ENCODE measurements at regions not wholly inside any gene's neighbourhood (a gene's known extent, or its start where the extent isn't known, plus 50 kb on each side); places are given as distances from the start of the nearest gene placed in this dataset.

- Histone ChIP-seq H2BK15ac (ENCODE audit: low read length) (no peak overlapping the region), H3K79me1 (ENCODE audit: low read depth, low read length) (no peaks in the 10 kb centered on the region), H3K4me1 (ENCODE audit: control insufficient read depth in 2 of 2, insufficient read depth in 1 of 2, low read depth in 1 of 2, low read length in 2 of 2) (no peaks in the 10 kb centered on the region), H3K27ac (replicated peaks; ENCODE audit: low read length) (no peak overlapping the region), H3K9ac (ENCODE audit: low read depth, low read length, poor library complexity) (no peak overlapping the region), H3K23ac (ENCODE audit: low read depth, low read length, poor library complexity) (no peak overlapping the region), H2AFZ (ENCODE audit: low read length) (no peak overlapping the region), H3K4ac (ENCODE audit: low read length) (no peak overlapping the region), H3K36me3 (replicated peaks in 1 of 2; ENCODE audit: control insufficient read depth in 2 of 2, insufficient read depth in 2 of 2, low read length in 2 of 2) (no peaks in the 10 kb centered on the region), H2BK12ac (ENCODE audit: low read length) (no peak overlapping the region), H4K91ac (ENCODE audit: low read depth, low read length, poor library complexity) (no peak overlapping the region), H3K18ac (ENCODE audit: low read length) (no peak overlapping the region), H3K14ac (ENCODE audit: low read length) (no peak overlapping the region), H4K8ac (ENCODE audit: low read depth, low read length) (no peak overlapping the region), H2AK5ac (ENCODE audit: low read depth, low read length) (no peak overlapping the region), H2BK120ac (ENCODE audit: low read depth, low read length) (no peak overlapping the region), H3K4me2 (ENCODE audit: insufficient read depth, low read length, poor library complexity, severe bottlenecking) (no peak overlapping the region), H2BK5ac (ENCODE audit: low read length) (no peak overlapping the region), H3K4me3 (ENCODE audit: low read length in 2 of 2) (no peak overlapping the region), H3K9me3 (replicated peaks in 1 of 2; ENCODE audit: control insufficient read depth in 2 of 2, insufficient read depth in 1 of 2, low read depth in 1 of 2, low read length in 2 of 2) (no peaks in the 10 kb centered on the region), H3K27me3 (ENCODE audit: control insufficient read depth in 3 of 3, insufficient read depth in 3 of 3, low read depth in 1 of 3, low read length in 3 of 3) (no peaks in the 10 kb centered on the region)
- WGBS, 2 donors (ENCODE audit: extremely low coverage in 2 of 2, insufficient read length in 2 of 2, insufficient replicate concordance in 1 of 2), result no CpG with 5 or more reads among the region's 2 CpGs
- DNase-seq (ENCODE audit: low spot score), result no peak
Measured at GRCh38 chr11:101269390-101269789, 139.8 kb upstream of the PGR start.

DNA sequence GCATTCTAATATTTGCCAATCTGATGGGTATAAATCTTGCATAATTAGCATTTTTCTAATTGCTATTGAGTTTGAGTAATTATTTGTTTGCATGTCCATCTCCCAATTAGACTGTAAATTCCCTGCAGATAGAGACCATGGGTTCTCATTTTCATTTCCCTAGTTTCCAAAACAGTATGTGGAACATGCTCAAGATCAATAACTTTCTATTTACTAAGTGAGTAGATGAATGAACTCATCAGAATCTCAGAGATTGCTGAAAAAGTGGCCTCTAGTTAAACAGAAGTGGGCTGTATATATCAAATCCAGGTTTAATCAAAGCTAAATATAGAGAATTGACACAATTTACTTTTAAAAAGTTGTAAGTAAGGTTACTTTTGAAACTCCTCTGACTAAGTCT lies 138.0 kb upstream of the PGR start:
- H3K27me3 ChIP-seq (ENCODE audit: control insufficient read depth in 3 of 3, insufficient read depth in 3 of 3, low read depth in 1 of 3, low read length in 3 of 3), result no peaks in the 10 kb centered on the region
- H3K4me3 ChIP-seq (ENCODE audit: low read length in 2 of 2), result no peak overlapping the region
- no peak overlapping the region for H3K4ac ChIP-seq (ENCODE audit: low read length)
- H3K14ac ChIP-seq (ENCODE audit: low read length), result no peak overlapping the region
- no peak overlapping the region for H2BK5ac ChIP-seq (ENCODE audit: low read length)
- H3K36me3 ChIP-seq (replicated peaks in 1 of 2; ENCODE audit: control insufficient read depth in 2 of 2, insufficient read depth in 2 of 2, low read length in 2 of 2), result no peaks in the 10 kb centered on the region
- no peak overlapping the region for H2BK12ac ChIP-seq (ENCODE audit: low read length)
- no peak overlapping the region for H3K9ac ChIP-seq (ENCODE audit: low read depth, low read length, poor library complexity)
- no peak overlapping the region for H2AFZ ChIP-seq (ENCODE audit: low read length)
- no peak overlapping the region for H2AK5ac ChIP-seq (ENCODE audit: low read depth, low read length)
- no peak overlapping the region for H4K8ac ChIP-seq (ENCODE audit: low read depth, low read length)
- no peak overlapping the region for H2BK120ac ChIP-seq (ENCODE audit: low read depth, low read length)
- no peak overlapping the region for H3K18ac ChIP-seq (ENCODE audit: low read length)
- H3K9me3 ChIP-seq (replicated peaks in 1 of 2; ENCODE audit: control insufficient read depth in 2 of 2, insufficient read depth in 1 of 2, low read depth in 1 of 2, low read length in 2 of 2), result no peaks in the 10 kb centered on the region
- H2BK15ac ChIP-seq (ENCODE audit: low read length), result no peak overlapping the region
- H3K79me1 ChIP-seq (ENCODE audit: low read depth, low read length), result no peaks in the 10 kb centered on the region
- no peak overlapping the region for H3K27ac ChIP-seq (replicated peaks; ENCODE audit: low read length)
- no peak overlapping the region for H4K91ac ChIP-seq (ENCODE audit: low read depth, low read length, poor library complexity)
- DNase-seq (ENCODE audit: low spot score), result no peak
- H3K4me1 ChIP-seq (ENCODE audit: control insufficient read depth in 2 of 2, insufficient read depth in 1 of 2, low read depth in 1 of 2, low read length in 2 of 2), result no peaks in the 10 kb centered on the region
- no peak overlapping the region for H3K4me2 ChIP-seq (ENCODE audit: insufficient read depth, low read length, poor library complexity, severe bottlenecking)
- no peak overlapping the region for H3K23ac ChIP-seq (ENCODE audit: low read depth, low read length, poor library complexity)

DNA sequence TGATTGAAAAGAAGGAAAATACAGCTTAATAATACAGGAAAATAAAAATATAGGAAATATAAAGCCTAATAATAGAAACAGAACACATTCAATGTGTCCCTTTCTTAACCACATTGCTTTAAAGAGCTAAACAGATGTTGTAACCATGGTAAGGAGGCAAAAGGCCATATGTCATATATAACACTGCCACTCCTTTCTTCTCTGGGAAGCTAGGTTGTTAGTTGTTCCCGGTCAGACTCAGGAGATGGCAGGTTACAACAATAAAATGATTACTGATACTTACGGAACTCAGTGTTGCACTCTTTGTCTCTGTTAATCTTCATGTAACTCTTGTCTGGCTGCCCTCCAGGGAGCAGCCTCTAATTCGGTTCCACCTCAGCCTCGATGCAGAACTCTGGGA lies 134.7 kb upstream of the PGR start:
- H4K91ac ChIP-seq (ENCODE audit: low read depth, low read length, poor library complexity), result no peak overlapping the region
- no peak overlapping the region for H3K23ac ChIP-seq (ENCODE audit: low read depth, low read length, poor library complexity)
- no peak overlapping the region for H2BK5ac ChIP-seq (ENCODE audit: low read length)
- H3K9ac ChIP-seq (ENCODE audit: low read depth, low read length, poor library complexity), result no peak overlapping the region
- no peak overlapping the region for H2BK15ac ChIP-seq (ENCODE audit: low read length)
- H3K27me3 ChIP-seq (ENCODE audit: control insufficient read depth in 3 of 3, insufficient read depth in 3 of 3, low read depth in 1 of 3, low read length in 3 of 3), result no peaks in the 10 kb centered on the region
- H3K4me2 ChIP-seq (ENCODE audit: insufficient read depth, low read length, poor library complexity, severe bottlenecking), result no peak overlapping the region
- H4K8ac ChIP-seq (ENCODE audit: low read depth, low read length), result no peak overlapping the region
- no peak overlapping the region for H3K4ac ChIP-seq (ENCODE audit: low read length)
- H3K4me1 ChIP-seq (ENCODE audit: control insufficient read depth in 2 of 2, insufficient read depth in 1 of 2, low read depth in 1 of 2, low read length in 2 of 2), result no peaks in the 10 kb centered on the region
- no peaks in the 10 kb centered on the region for H3K79me1 ChIP-seq (ENCODE audit: low read depth, low read length)
- no peak overlapping the region for H2BK120ac ChIP-seq (ENCODE audit: low read depth, low read length)
- H3K9me3 ChIP-seq (replicated peaks in 1 of 2; ENCODE audit: control insufficient read depth in 2 of 2, insufficient read depth in 1 of 2, low read depth in 1 of 2, low read length in 2 of 2), result no peaks in the 10 kb centered on the region
- no peak overlapping the region for H3K4me3 ChIP-seq (ENCODE audit: low read length in 2 of 2)
- no peak overlapping the region for H3K14ac ChIP-seq (ENCODE audit: low read length)
- no peak overlapping the region for H2BK12ac ChIP-seq (ENCODE audit: low read length)
- H3K18ac ChIP-seq (ENCODE audit: low read length), result no peak overlapping the region
- H2AFZ ChIP-seq (ENCODE audit: low read length), result no peak overlapping the region
- no peak for DNase-seq (ENCODE audit: low spot score)
- no peak overlapping the region for H3K27ac ChIP-seq (replicated peaks; ENCODE audit: low read length)
- H3K36me3 ChIP-seq (replicated peaks in 1 of 2; ENCODE audit: control insufficient read depth in 2 of 2, insufficient read depth in 2 of 2, low read length in 2 of 2), result no peaks in the 10 kb centered on the region
- no peak overlapping the region for H2AK5ac ChIP-seq (ENCODE audit: low read depth, low read length)
- no CpG with 5 or more reads among the region's 4 CpGs for WGBS, 2 donors (ENCODE audit: extremely low coverage in 2 of 2, insufficient read length in 2 of 2, insufficient replicate concordance in 1 of 2)

GRCh38 chr11:101262995-101263394 lies 133.4 kb upstream of the PGR start:
- no peaks in the 10 kb centered on the region for H3K4me1 ChIP-seq (ENCODE audit: control insufficient read depth in 2 of 2, insufficient read depth in 1 of 2, low read depth in 1 of 2, low read length in 2 of 2)
- no peak overlapping the region for H4K91ac ChIP-seq (ENCODE audit: low read depth, low read length, poor library complexity)
- H3K4me2 ChIP-seq (ENCODE audit: insufficient read depth, low read length, poor library complexity, severe bottlenecking), result no peak overlapping the region
- no peak overlapping the region for H3K23ac ChIP-seq (ENCODE audit: low read depth, low read length, poor library complexity)
- H3K4ac ChIP-seq (ENCODE audit: low read length), result no peak overlapping the region
- no peak overlapping the region for H2BK120ac ChIP-seq (ENCODE audit: low read depth, low read length)
- no peaks in the 10 kb centered on the region for H3K36me3 ChIP-seq (replicated peaks in 1 of 2; ENCODE audit: control insufficient read depth in 2 of 2, insufficient read depth in 2 of 2, low read length in 2 of 2)
- DNase-seq (ENCODE audit: low spot score), result no peak
- H3K14ac ChIP-seq (ENCODE audit: low read length), result no peak overlapping the region
- no peak overlapping the region for H2BK15ac ChIP-seq (ENCODE audit: low read length)
- H2AK5ac ChIP-seq (ENCODE audit: low read depth, low read length), result no peak overlapping the region
- no peaks in the 10 kb centered on the region for H3K79me1 ChIP-seq (ENCODE audit: low read depth, low read length)
- no peak overlapping the region for H2BK12ac ChIP-seq (ENCODE audit: low read length)
- H2AFZ ChIP-seq (ENCODE audit: low read length), result no peak overlapping the region
- H3K27ac ChIP-seq (replicated peaks; ENCODE audit: low read length), result no peak overlapping the region
- no peaks in the 10 kb centered on the region for H3K9me3 ChIP-seq (replicated peaks in 1 of 2; ENCODE audit: control insufficient read depth in 2 of 2, insufficient read depth in 1 of 2, low read depth in 1 of 2, low read length in 2 of 2)
- H4K8ac ChIP-seq (ENCODE audit: low read depth, low read length), result no peak overlapping the region
- no peak overlapping the region for H3K18ac ChIP-seq (ENCODE audit: low read length)
- H3K9ac ChIP-seq (ENCODE audit: low read depth, low read length, poor library complexity), result no peak overlapping the region
- H2BK5ac ChIP-seq (ENCODE audit: low read length), result no peak overlapping the region
- no peak overlapping the region for H3K4me3 ChIP-seq (ENCODE audit: low read length in 2 of 2)
- no CpG with 5 or more reads among the region's 1 CpG for WGBS, 2 donors (ENCODE audit: extremely low coverage in 2 of 2, insufficient read length in 2 of 2, insufficient replicate concordance in 1 of 2)
- no peaks in the 10 kb centered on the region for H3K27me3 ChIP-seq (ENCODE audit: control insufficient read depth in 3 of 3, insufficient read depth in 3 of 3, low read depth in 1 of 3, low read length in 3 of 3)

Data from neuronal stem cell (in vitro differentiated cells).